K562 (cell line): ENCODE measurements at regions not wholly inside any gene's neighbourhood (a gene's known extent, or its start where the extent isn't known, plus 50 kb on each side); places are given as distances from the start of the nearest gene placed in this dataset.

ENCODE experiments used
- ATAC-seq: fragments of 200-7000 bp; cut with Tn5 transposase; 3 replicates; pipeline ENCODE4 v1.9.1; 2020; ENCODE audit warnings: moderate library complexity
- BruUV-seq: library from RNA; stranded (reverse); fragments of 400-500 nt; replicated peaks from 2 replicates; lab custom pipeline; 2021; lab: Mats Ljungman, UMichigan
- CTCF ChIA-PET: fragments of 300-600 bp; formaldehyde crosslinking; extraction: SDS; loops from one replicate; lab custom pipeline; 2021; ENCODE audit warnings: low intra/inter-chr PET ratio; lab: Yijun Ruan, JAX
- POLR2A ChIA-PET: fragments of 300-600, 350-650 bp; sonication (Branson Sonifier 250); formaldehyde crosslinking; extraction: SDS; loops from one replicate; lab custom pipeline; 2021; ENCODE audit warnings: antibody characterized with exemption, inconsistent platforms; lab: Yijun Ruan, JAX
- DNase-seq, 4 experiments: peaks; one replicate each; pipeline versions ENCODE4 v3.0.0 to v3.0.0-alpha.2; 2011 to 2018; ENCODE audit warnings: low spot score in 3 of 4, mixed read lengths in 3 of 4; ENCODE audit errors: extremely low read depth in 1 of 4
- FAIRE-seq: peaks from 2 replicates; lab custom pipeline; 2011; peaks lifted over from hg19 to GRCh38; lab: Jason Lieb, UNC
- H2AFZ ChIP-seq: 2 replicates; pipeline ENCODE4 v1.6.0; 2011; ENCODE audit warnings: low read depth, low read length, control low read depth, inconsistent platforms
- H3K27ac ChIP-seq: fragments of 200-600 bp; 3 replicates; pipeline ENCODE4 v1.8.0; 2011; ENCODE audit warnings: low read depth, mild to moderate bottlenecking, control low read depth, inconsistent platforms, low read length, moderate library complexity, mixed read lengths; ENCODE audit errors: extremely low read depth
- H3K27me3 ChIP-seq, 2 experiments: fragments of 300-600 bp in 1 of 2; 2 replicates in 1 of 2; 3 replicates in 1 of 2; pipeline versions ENCODE4 v1.6.0 to v1.8.0; 2011; ENCODE audit warnings: inconsistent platforms in 2 of 2, low read length in 2 of 2, mild to moderate bottlenecking in 1 of 2, mixed read lengths in 1 of 2, moderate library complexity in 1 of 2; ENCODE audit not compliant: control insufficient read depth in 2 of 2, insufficient read depth in 2 of 2
- H3K36me3 ChIP-seq: fragments of 300-600 bp; 3 replicates; pipeline ENCODE4 v1.8.0; 2011; ENCODE audit warnings: mild to moderate bottlenecking, low read length, inconsistent platforms; ENCODE audit not compliant: control insufficient read depth, insufficient read depth
- H3K4me1 ChIP-seq, 2 experiments: fragments of 200-600 bp in 1 of 2; replicated peaks in 1 of 2; 2 replicates in 1 of 2; 3 replicates in 1 of 2; pipeline versions ENCODE4 v1.5.1 to v1.8.0; 2011; ENCODE audit warnings: inconsistent platforms in 2 of 2, low read length in 2 of 2, mild to moderate bottlenecking in 1 of 2, mixed read lengths in 1 of 2, moderate library complexity in 1 of 2; ENCODE audit not compliant: control insufficient read depth in 2 of 2, insufficient read depth in 2 of 2
- H3K4me2 ChIP-seq: 2 replicates; pipeline ENCODE4 v1.6.1; 2011; ENCODE audit warnings: low read length, control low read depth, inconsistent platforms, mixed read lengths; ENCODE audit not compliant: insufficient read depth
- H3K4me3 ChIP-seq: fragments of 200-600 bp; sonication (generic), shearing (Covaris generic); 2 replicates; pipeline ENCODE4 v1.5.1; 2016; ENCODE audit warnings: control low read depth, inconsistent platforms
- H3K79me2 ChIP-seq: fragments of 200-600 bp; 3 replicates; pipeline ENCODE4 v1.8.0; 2011; ENCODE audit warnings: low read length, inconsistent platforms; ENCODE audit not compliant: control insufficient read depth, insufficient read depth
- H3K9ac ChIP-seq, 2 experiments: 2 replicates each; pipeline versions ENCODE4 v1.6.0 to v1.6.1; 2011; ENCODE audit warnings: low read depth in 2 of 2, low read length in 2 of 2, control low read depth in 1 of 2, inconsistent platforms in 1 of 2, mild to moderate bottlenecking in 1 of 2, mixed read lengths in 1 of 2; ENCODE audit not compliant: insufficient read depth in 1 of 2
- H3K9me1 ChIP-seq: one replicate; pipeline ENCODE4 v1.6.0; 2011; ENCODE audit warnings: inconsistent platforms, mild to moderate bottlenecking, low read length, moderate library complexity; ENCODE audit not compliant: control insufficient read depth, insufficient read depth
- H3K9me3 ChIP-seq: replicated peaks from 2 replicates; pipeline ENCODE4 v1.5.1; 2011; ENCODE audit warnings: low read depth, low read length, inconsistent platforms; ENCODE audit not compliant: control insufficient read depth, insufficient read depth
- H4K20me1 ChIP-seq: replicated peaks from 2 replicates; pipeline ENCODE4 v1.6.1; 2011; ENCODE audit warnings: low read length, inconsistent platforms, mixed read lengths; ENCODE audit not compliant: control insufficient read depth, insufficient read depth
- C11orf30 ChIP-seq: fragments of 450-650 bp; IDR thresholded peaks from 2 replicates; pipeline ENCODE4 v1.6.1; 2016; ENCODE audit warnings: low read depth, mild to moderate bottlenecking
- CAMTA2 ChIP-seq: fragments of 250-450 bp; sonication (Bioruptor Pico); conservative IDR thresholded peaks from 2 replicates; pipeline ENCODE4 v1.5.1; 2022
- EZH2 ChIP-seq: IDR thresholded peaks from 2 replicates; pipeline ENCODE4 v1.6.1; 2012; ENCODE audit warnings: low read depth, mild to moderate bottlenecking, inconsistent platforms, low read length, borderline replicate concordance
- HMGN3 ChIP-seq: IDR thresholded peaks from 2 replicates; pipeline ENCODE4 v1.6.1; 2011; ENCODE audit warnings: borderline replicate concordance, low read depth, mild to moderate bottlenecking, mixed read lengths, low read length; ENCODE audit not compliant: insufficient read length; ENCODE audit errors: extremely low read depth
- KLF10 ChIP-seq: fragments of 250-450 bp; sonication (Bioruptor Pico); IDR thresholded peaks from 2 replicates; pipeline ENCODE4 v1.6.1; 2021; ENCODE audit warnings: matching md5 sums
- NR3C1 ChIP-seq: sonication (generic); formaldehyde crosslinking; IDR thresholded peaks from 2 replicates; pipeline ENCODE4 v1.8.1; 2022; ENCODE audit warnings: missing genetic modification reagents
- PHF21A ChIP-seq: fragments of 450-650 bp; IDR thresholded peaks from 2 replicates; pipeline ENCODE4 v1.6.1; 2017; ENCODE audit warnings: low read depth, borderline replicate concordance
- SMAD2 ChIP-seq: fragments of 150-350 bp; IDR thresholded peaks from 2 replicates; pipeline ENCODE4 v1.6.1; 2014; ENCODE audit warnings: low read depth, mild to moderate bottlenecking, low read length
- SMAD4 ChIP-seq: fragments of 250-450 bp; sonication (Bioruptor Pico); conservative IDR thresholded peaks from 2 replicates; pipeline ENCODE4 v1.8.0; 2021; ENCODE audit warnings: inconsistent platforms, mild to moderate bottlenecking, moderate library complexity
- ZBED1 ChIP-seq: IDR thresholded peaks from 2 replicates; pipeline ENCODE4 v1.6.1; 2014
- ZKSCAN1 ChIP-seq: fragments of 150-350 bp; IDR thresholded peaks from 2 replicates; pipeline ENCODE4 v1.6.1; 2016; ENCODE audit warnings: low read depth, low read length
- ZNF407 ChIP-seq: fragments of 450-650 bp; IDR thresholded peaks from 2 replicates; pipeline ENCODE4 v1.6.1; 2016; ENCODE audit warnings: low read depth
- WGBS: fragments of 100-300 bp; shearing (Covaris generic); methylation state at CpG from one replicate; pipeline ENCODE4 v1.1.6; 2016; ENCODE audit warnings: low coverage, mixed read lengths; ENCODE audit not compliant: insufficient coverage; ENCODE audit errors: missing lambda C conversion rate; 5-methylcytosine and 5-hydroxymethylcytosine counted together
- in situ Hi-C: fragments of 300-500 bp; cut with MboI; formaldehyde crosslinking; loops from 4 replicates; pipeline ENCODE4 v1.15.0; 2018; ENCODE audit warnings: inconsistent platforms, mixed read lengths
- intact Hi-C: fragments of 100-400 bp; cut with micrococcal nuclease; formaldehyde crosslinking; loops from 2 replicates; pipeline ENCODE4 v1.14.2; 2022

DNA sequence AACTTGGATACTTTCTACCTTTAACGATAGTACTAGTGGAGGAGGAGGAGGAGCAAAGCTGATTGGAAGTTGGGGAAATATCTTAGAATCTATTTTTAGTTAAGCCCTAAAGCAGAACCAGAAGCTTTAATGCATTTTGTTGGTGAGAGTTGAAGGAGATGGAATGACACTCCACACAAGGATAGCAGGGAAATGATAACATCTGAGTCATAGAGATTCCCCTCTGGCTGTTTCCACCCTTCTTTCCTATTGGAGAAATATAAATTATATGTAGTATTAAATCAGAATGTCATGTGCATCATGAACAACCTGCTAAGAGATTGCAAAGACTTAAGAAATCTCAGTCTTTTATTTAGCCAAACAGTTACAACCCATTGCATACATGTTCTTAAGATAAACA, 1357.7 kb downstream of the NCAM2 start:
- no peaks in the 10 kb centered on the region for H3K4me1 ChIP-seq
- H3K9ac ChIP-seq, result no peak overlapping the region
- no peak overlapping the region for H3K27ac ChIP-seq
- no peaks in the 10 kb centered on the region for H4K20me1 ChIP-seq
- intact Hi-C loops (no loop called here), in situ Hi-C loops (no loop called here)
- FAIRE-seq (no peak), DNase-seq (no peak), ATAC-seq (no peak)
- no peaks in the 10 kb centered on the region for H3K36me3 ChIP-seq
- TF ChIP-seq NR3C1 (CRISPR knock-in tag) (no peak), CAMTA2 (no peak), SMAD2 (no peak), HMGN3 (no peak), ZKSCAN1 (no peak), EZH2 (no peak), PHF21A (no peak), KLF10 (no peak), SMAD4 (CRISPR knock-in tag) (no peak)
- no peaks in the 10 kb centered on the region for H3K9me3 ChIP-seq
- no peak overlapping the region for H3K4me2 ChIP-seq
- no peak overlapping the region for H3K4me3 ChIP-seq
- BruUV-seq, result no TSS peak
- ChIA-PET POLR2A (no interaction called here), CTCF (no interaction called here)
- H3K79me2 ChIP-seq, result no peaks in the 10 kb centered on the region
- H2AFZ ChIP-seq, result no peak overlapping the region
- no peaks in the 10 kb centered on the region for H3K9me1 ChIP-seq
- 62% methylated on average over 1 of the region's 1 CpG for WGBS
- no peaks in the 10 kb centered on the region for H3K27me3 ChIP-seq

DNA sequence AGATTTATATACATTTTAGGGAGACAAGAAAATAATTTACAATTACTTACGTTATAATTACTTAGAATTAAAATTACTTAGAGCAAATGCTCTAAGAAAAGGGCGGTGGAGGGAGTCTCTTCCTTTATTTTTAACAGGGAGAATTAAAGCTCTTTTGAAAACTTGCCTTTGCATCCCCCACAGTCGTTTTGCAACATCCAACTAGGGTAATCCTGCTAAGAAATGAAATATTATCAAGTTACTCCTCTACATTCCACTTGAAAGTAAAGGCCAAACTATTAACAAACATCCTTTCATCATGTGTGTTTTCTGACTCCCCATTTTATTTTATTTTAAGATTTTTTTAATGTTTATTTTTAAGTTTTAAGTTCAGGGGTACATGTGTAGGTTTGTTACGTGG, 1358.5 kb downstream of the NCAM2 start:
- Histone ChIP-seq H3K4me1 (no peaks in the 10 kb centered on the region), H3K9me1 (no peaks in the 10 kb centered on the region), H3K9me3 (no peaks in the 10 kb centered on the region), H3K4me2 (no peak overlapping the region), H3K4me3 (no peak overlapping the region), H3K27ac (no peak overlapping the region), H3K79me2 (no peaks in the 10 kb centered on the region), H4K20me1 (no peaks in the 10 kb centered on the region), H3K36me3 (no peaks in the 10 kb centered on the region), H3K27me3 (no peaks in the 10 kb centered on the region), H3K9ac (no peak overlapping the region), H2AFZ (no peak overlapping the region)
- intact Hi-C loops, result no loop called here
- no TSS peak for BruUV-seq
- in situ Hi-C loops, result no loop called here
- FAIRE-seq (no peak), DNase-seq (no peak), ATAC-seq (no peak)
- 25% methylated on average over 4 of the region's 4 CpGs for WGBS
- ChIA-PET CTCF (no interaction called here), POLR2A (no interaction called here)
- TF ChIP-seq ZBED1 (no peak), ZNF407 (no peak), C11orf30 (no peak)
